PC-9 (cell line): ENCODE measurements at regions not wholly inside any gene's neighbourhood (a gene's known extent, or its start where the extent isn't known, plus 50 kb on each side); places are given as distances from the start of the nearest gene placed in this dataset.

Experiments used
- BruUV-seq: library from RNA; stranded (reverse); fragments of 400-500 nt; replicated peaks from 2 replicates; lab custom pipeline; 2021; lab: Mats Ljungman, UMichigan
- CTCF ChIA-PET: fragments of 300-600 bp; sonication (Branson Sonifier 250); formaldehyde crosslinking; loops from one replicate; lab custom pipeline; 2022; ENCODE audit warnings: antibody characterized with exemption; lab: Charles Lee
- POLR2A ChIA-PET: fragments of 300-600 bp; sonication (Branson Sonifier 250); formaldehyde crosslinking; loops from one replicate; lab custom pipeline; 2022; ENCODE audit warnings: antibody characterized with exemption; ENCODE audit not compliant: unreplicated experiment; lab: Charles Lee
- DNase-seq, 2 experiments: peaks; one replicate each; pipeline versions ENCODE4 v3.0.0 to v3.0.0-alpha.2; 2015 to 2022; ENCODE audit warnings: mixed read lengths in 1 of 2
- H2AFZ ChIP-seq: fragments of 200-600 bp; sonication (generic); 2 replicates; pipeline ENCODE4 v1.8.1; 2017; ENCODE audit warnings: antibody characterized with exemption
- H3F3A ChIP-seq: fragments of 200-600 bp; sonication (generic); 2 replicates; pipeline ENCODE4 v1.8.1; 2017; ENCODE audit warnings: antibody characterized with exemption, mild to moderate bottlenecking, low read depth; ENCODE audit not compliant: insufficient read depth
- H3K27ac ChIP-seq: fragments of 200-600 bp; sonication (generic); 2 replicates; pipeline ENCODE4 v1.6.1; 2016; ENCODE audit warnings: mixed run types
- H3K27me3 ChIP-seq: fragments of 200-600 bp; sonication (generic); 2 replicates; pipeline ENCODE4 v1.6.1; 2016; ENCODE audit warnings: low read depth, mixed run types; ENCODE audit not compliant: insufficient read depth
- H3K36me3 ChIP-seq: fragments of 200-600 bp; sonication (generic); 2 replicates; pipeline ENCODE4 v1.6.1; 2016; ENCODE audit warnings: low read depth, mixed run types
- H3K4me1 ChIP-seq: fragments of 200-600 bp; sonication (generic); replicated peaks from 2 replicates; pipeline ENCODE4 v1.6.1; 2016; ENCODE audit warnings: mixed run types; ENCODE audit not compliant: insufficient read depth
- H3K4me2 ChIP-seq: fragments of 200-600 bp; sonication (generic); 2 replicates; pipeline ENCODE4 v1.6.1; 2017; ENCODE audit warnings: mixed run types
- H3K4me3 ChIP-seq: fragments of 200-600 bp; sonication (generic); 2 replicates; pipeline ENCODE4 v1.6.1; 2016; ENCODE audit warnings: mixed run types
- H3K79me2 ChIP-seq: fragments of 200-600 bp; sonication (generic); 2 replicates; pipeline ENCODE4 v1.6.1; 2017; ENCODE audit warnings: low read depth, mixed run types
- H3K9me2 ChIP-seq: fragments of 200-600 bp; sonication (generic); 2 replicates; pipeline ENCODE4 v1.8.1; 2017; ENCODE audit warnings: mild to moderate bottlenecking; ENCODE audit not compliant: insufficient read depth
- H3K9me3 ChIP-seq: fragments of 200-600 bp; sonication (generic); 2 replicates; pipeline ENCODE4 v1.8.1; 2016; ENCODE audit warnings: low read depth; ENCODE audit not compliant: insufficient read depth
- H4K20me1 ChIP-seq: fragments of 200-600 bp; sonication (generic); 2 replicates; pipeline ENCODE4 v1.8.1; 2017; ENCODE audit not compliant: insufficient read depth
- CTCF ChIP-seq: fragments of 200-600 bp; sonication (generic); conservative IDR thresholded peaks from 2 replicates; pipeline ENCODE4 v1.6.1; 2017; ENCODE audit warnings: mixed run types, antibody characterized with exemption, mild to moderate bottlenecking, moderate library complexity
- EZH2 ChIP-seq: fragments of 200-600 bp; sonication (generic); IDR thresholded peaks from 2 replicates; pipeline ENCODE4 v1.8.0; 2017; ENCODE audit warnings: antibody characterized with exemption, low read depth
- intact Hi-C: fragments of 100-400 bp; cut with micrococcal nuclease; formaldehyde crosslinking; loops from one replicate; pipeline ENCODE4 v1.10.0; 2022; ENCODE audit not compliant: unreplicated experiment

- Histone ChIP-seq H3K79me2 (no peaks in the 10 kb centered on the region), H4K20me1 (no peaks in the 10 kb centered on the region), H3K9me3 (no peaks in the 10 kb centered on the region), H3K4me3 (no peak overlapping the region), H3K4me1 (no peaks in the 10 kb centered on the region), H3F3A (no peaks in the 10 kb centered on the region), H3K9me2 (no peaks in the 10 kb centered on the region), H3K27me3 (no peaks in the 10 kb centered on the region), H3K27ac (no peak overlapping the region), H2AFZ (no peak overlapping the region), H3K4me2 (no peak overlapping the region), H3K36me3 (no peaks in the 10 kb centered on the region)
- intact Hi-C loops, result no loop called here
- no TSS peak for BruUV-seq
- DNase-seq, result no peak
- no peak for TF ChIP-seq CTCF
- TF ChIP-seq EZH2, result no peak
- POLR2A ChIA-PET, result no interaction called here
- CTCF ChIA-PET, result no interaction called here
These were observed 332.3 kb upstream of the SUCLG2 start for GRCh38 chr3:67986706-67987105.

GRCh38 chr3:67983166-67983565 is 328.8 kb upstream of the SUCLG2 start:
- ChIA-PET POLR2A (no interaction called here), CTCF (no interaction called here)

GRCh38 chr3:67981077-67981476 is 326.7 kb upstream of the SUCLG2 start:
- no peaks in the 10 kb centered on the region for H3K27me3 ChIP-seq
- TF ChIP-seq CTCF, result no peak
- no peak for TF ChIP-seq EZH2
- H3F3A ChIP-seq, result no peaks in the 10 kb centered on the region
- no peaks in the 10 kb centered on the region for H3K4me1 ChIP-seq
- no peaks in the 10 kb centered on the region for H4K20me1 ChIP-seq
- no peaks in the 10 kb centered on the region for H3K36me3 ChIP-seq
- H3K4me2 ChIP-seq, result no peak overlapping the region
- H3K27ac ChIP-seq, result no peak overlapping the region
- H3K4me3 ChIP-seq, result no peak overlapping the region
- CTCF ChIA-PET, result no interaction called here
- no peaks in the 10 kb centered on the region for H3K9me3 ChIP-seq
- H3K9me2 ChIP-seq, result no peaks in the 10 kb centered on the region
- no peak for DNase-seq
- intact Hi-C loops, result no loop called here
- BruUV-seq, result no TSS peak
- no peaks in the 10 kb centered on the region for H3K79me2 ChIP-seq
- no peak overlapping the region for H2AFZ ChIP-seq
- POLR2A ChIA-PET, result no interaction called here

More at GRCh38 chr3:67983166-67983565, 328.8 kb upstream of the SUCLG2 start:
- no peaks in the 10 kb centered on the region for H3K4me1 ChIP-seq
- no peaks in the 10 kb centered on the region for H3K79me2 ChIP-seq
- no peaks in the 10 kb centered on the region for H3F3A ChIP-seq
- TF ChIP-seq CTCF (no peak), EZH2 (no peak)
- H3K27me3 ChIP-seq, result no peaks in the 10 kb centered on the region
- no peaks in the 10 kb centered on the region for H4K20me1 ChIP-seq
- no peaks in the 10 kb centered on the region for H3K36me3 ChIP-seq
- H3K4me3 ChIP-seq, result no peak overlapping the region
- no peaks in the 10 kb centered on the region for H3K9me2 ChIP-seq
- H2AFZ ChIP-seq, result no peak overlapping the region
- DNase-seq, result no peak
- H3K27ac ChIP-seq, result no peak overlapping the region
- H3K4me2 ChIP-seq, result no peak overlapping the region
- BruUV-seq, result no TSS peak
- intact Hi-C loops, result no loop called here
- no peaks in the 10 kb centered on the region for H3K9me3 ChIP-seq
